Neural cell (in vitro differentiated cells): ENCODE measurements at regions not wholly inside any gene's neighbourhood (a gene's known extent, or its start where the extent isn't known, plus 50 kb on each side); places are given as distances from the start of the nearest gene placed in this dataset.

ENCODE experiments used
- H2AFZ ChIP-seq: fragments of 200-600, 300-800 bp; sonication (generic), shearing (Covaris generic); 2 replicates; pipeline ENCODE4 v1.6.0; 2014; ENCODE audit warnings: low read depth, mild to moderate bottlenecking, antibody characterized with exemption, low read length, moderate library complexity
- H3F3A ChIP-seq: fragments of 200-600 bp; shearing (Covaris generic); 2 replicates; pipeline ENCODE4 v1.6.1; 2016; ENCODE audit warnings: mild to moderate bottlenecking, moderate library complexity, mixed read lengths, antibody characterized with exemption, low read length; ENCODE audit not compliant: insufficient read depth, poor library complexity, severe bottlenecking
- H3K27ac ChIP-seq: fragments of 200-600, 300-800 bp; sonication (generic), shearing (Covaris generic); 2 replicates; pipeline ENCODE4 v1.5.1; 2014; ENCODE audit warnings: mild to moderate bottlenecking, low read length, moderate library complexity
- H3K27me3 ChIP-seq: fragments of 300-800, 200-600 bp; sonication (generic), shearing (Covaris generic); 2 replicates; pipeline ENCODE4 v1.6.0; 2014; ENCODE audit warnings: mild to moderate bottlenecking, low read depth, low read length, moderate library complexity; ENCODE audit not compliant: insufficient read depth
- H3K36me3 ChIP-seq: fragments of 300-800, 200-600 bp; sonication (generic), shearing (Covaris generic); 2 replicates; pipeline ENCODE4 v1.5.1; 2014; ENCODE audit warnings: mild to moderate bottlenecking, antibody characterized with exemption, low read length, moderate library complexity; ENCODE audit not compliant: insufficient read depth
- H3K4me2 ChIP-seq: fragments of 300-800, 200-600 bp; sonication (generic), shearing (Covaris generic); 2 replicates; pipeline ENCODE4 v1.6.0; 2014; ENCODE audit warnings: mild to moderate bottlenecking, low read length
- H3K4me3 ChIP-seq: fragments of 300-800, 200-600 bp; sonication (generic), shearing (Covaris generic); 2 replicates; pipeline ENCODE4 v1.5.1; 2014; ENCODE audit warnings: mild to moderate bottlenecking, low read length, moderate library complexity
- H3K79me2 ChIP-seq: fragments of 200-600 bp; shearing (Covaris generic); replicated peaks from 2 replicates; pipeline ENCODE4 v1.6.0; 2014; ENCODE audit warnings: mild to moderate bottlenecking, low read length, moderate library complexity; ENCODE audit not compliant: insufficient read depth
- H3K9ac ChIP-seq: fragments of 300-800, 200-600 bp; sonication (generic), shearing (Covaris generic); 2 replicates; pipeline ENCODE4 v1.6.1; 2016; ENCODE audit warnings: mild to moderate bottlenecking, low read length, mixed read lengths
- H3K9me2 ChIP-seq: fragments of 200-600 bp; shearing (Covaris generic); 2 replicates; pipeline ENCODE4 v1.6.1; 2016; ENCODE audit warnings: mild to moderate bottlenecking, low read length, mixed read lengths; ENCODE audit not compliant: insufficient read depth
- H3K9me3 ChIP-seq: fragments of 200-600, 300-800 bp; sonication (generic), shearing (Covaris generic); 2 replicates; pipeline ENCODE4 v1.6.1; 2016; ENCODE audit warnings: mild to moderate bottlenecking, mixed run types, low read length, moderate library complexity, mixed read lengths
- H4K20me1 ChIP-seq: fragments of 200-600 bp; shearing (Covaris generic); 2 replicates; pipeline ENCODE4 v1.6.1; 2016; ENCODE audit warnings: mild to moderate bottlenecking, mixed run types; ENCODE audit not compliant: insufficient read depth
- CTCF ChIP-seq: fragments of 450-650 bp; IDR thresholded peaks from 2 replicates; pipeline ENCODE4 v1.5.1; 2014; ENCODE audit warnings: antibody characterized with exemption, mild to moderate bottlenecking, moderate library complexity; ENCODE audit not compliant: poor library complexity, severe bottlenecking
- EP300 ChIP-seq: fragments of 450-650 bp; conservative IDR thresholded peaks from 2 replicates; pipeline ENCODE4 v1.6.1; 2014; ENCODE audit warnings: antibody characterized with exemption, mild to moderate bottlenecking, moderate library complexity; ENCODE audit not compliant: poor library complexity, severe bottlenecking
- EZH2 ChIP-seq: fragments of 200-600, 300-800 bp; shearing (Covaris generic), sonication (generic); IDR thresholded peaks from 2 replicates; pipeline ENCODE4 v1.6.1; 2014; ENCODE audit warnings: antibody characterized with exemption, low read length, borderline replicate concordance, mild to moderate bottlenecking; ENCODE audit not compliant: insufficient read depth, poor library complexity, severe bottlenecking
- MXI1 ChIP-seq: fragments of 450-650 bp; conservative IDR thresholded peaks from 2 replicates; pipeline ENCODE4 v1.6.1; 2014; ENCODE audit warnings: antibody characterized with exemption, mild to moderate bottlenecking; ENCODE audit not compliant: poor library complexity, severe bottlenecking
- POLR2AphosphoS5 ChIP-seq: IDR thresholded peaks from 2 replicates; pipeline ENCODE4 v1.6.1; 2012
- RAD21 ChIP-seq: fragments of 450-650 bp; conservative IDR thresholded peaks from 2 replicates; pipeline ENCODE4 v1.6.1; 2014; ENCODE audit warnings: antibody characterized with exemption, mild to moderate bottlenecking, moderate library complexity
- REST ChIP-seq: IDR thresholded peaks from 2 replicates; pipeline ENCODE4 v1.6.1; 2012; ENCODE audit warnings: borderline replicate concordance
- SMC3 ChIP-seq: fragments of 450-650 bp; conservative IDR thresholded peaks from 2 replicates; pipeline ENCODE4 v1.6.1; 2014; ENCODE audit warnings: antibody characterized with exemption, mild to moderate bottlenecking, moderate library complexity; ENCODE audit not compliant: poor library complexity
- TAF1 ChIP-seq: IDR thresholded peaks from 2 replicates; pipeline ENCODE4 v1.6.1; 2012; ENCODE audit warnings: low read depth

- Histone ChIP-seq H3K9me2 (no peaks in the 10 kb centered on the region), H3F3A (no peaks in the 10 kb centered on the region), H3K9me3 (no peaks in the 10 kb centered on the region), H3K27ac (no peak overlapping the region), H3K4me2 (no peak overlapping the region), H3K79me2 (no peaks in the 10 kb centered on the region), H2AFZ (no peak overlapping the region), H3K27me3 (no peaks in the 10 kb centered on the region), H4K20me1 (no peaks in the 10 kb centered on the region), H3K4me3 (no peak overlapping the region), H3K9ac (no peak overlapping the region), H3K36me3 (no peaks in the 10 kb centered on the region)
- TF ChIP-seq EZH2, result no peak
- no peak for TF ChIP-seq SMC3
- TF ChIP-seq CTCF, result no peak
- no peak for TF ChIP-seq EP300
- no peak for TF ChIP-seq REST
- TF ChIP-seq POLR2AphosphoS5, result no peak
- no peak for TF ChIP-seq RAD21
- TF ChIP-seq MXI1, result no peak
- no peak for TF ChIP-seq TAF1
These were observed 178.7 kb upstream of the STEAP1 start for GRCh38 chr7:89975577-89975976.

GRCh38 chr7:89987665-89988064 lies 166.6 kb upstream of the STEAP1 start:
- Histone ChIP-seq H3K9ac (no peak overlapping the region), H3K4me2 (no peak overlapping the region), H3K27ac (no peak overlapping the region), H3K9me3 (no peaks in the 10 kb centered on the region), H3K27me3 (no peaks in the 10 kb centered on the region), H4K20me1 (no peaks in the 10 kb centered on the region), H3F3A (no peaks in the 10 kb centered on the region), H3K79me2 (no peaks in the 10 kb centered on the region), H3K36me3 (no peaks in the 10 kb centered on the region), H2AFZ (no peak overlapping the region), H3K4me3 (no peak overlapping the region), H3K9me2 (no peaks in the 10 kb centered on the region)
- TF ChIP-seq POLR2AphosphoS5 (no peak), MXI1 (no peak), RAD21 (no peak), SMC3 (no peak), EZH2 (no peak), CTCF (no peak), TAF1 (no peak), EP300 (no peak), REST (no peak)
